ENCODE measurements at regions not wholly inside any gene's neighbourhood (a gene's known extent, or its start where the extent isn't known, plus 50 kb on each side); places are given as distances from the start of the nearest gene placed in this dataset.

- TF ChIP-seq, protein P1, sequence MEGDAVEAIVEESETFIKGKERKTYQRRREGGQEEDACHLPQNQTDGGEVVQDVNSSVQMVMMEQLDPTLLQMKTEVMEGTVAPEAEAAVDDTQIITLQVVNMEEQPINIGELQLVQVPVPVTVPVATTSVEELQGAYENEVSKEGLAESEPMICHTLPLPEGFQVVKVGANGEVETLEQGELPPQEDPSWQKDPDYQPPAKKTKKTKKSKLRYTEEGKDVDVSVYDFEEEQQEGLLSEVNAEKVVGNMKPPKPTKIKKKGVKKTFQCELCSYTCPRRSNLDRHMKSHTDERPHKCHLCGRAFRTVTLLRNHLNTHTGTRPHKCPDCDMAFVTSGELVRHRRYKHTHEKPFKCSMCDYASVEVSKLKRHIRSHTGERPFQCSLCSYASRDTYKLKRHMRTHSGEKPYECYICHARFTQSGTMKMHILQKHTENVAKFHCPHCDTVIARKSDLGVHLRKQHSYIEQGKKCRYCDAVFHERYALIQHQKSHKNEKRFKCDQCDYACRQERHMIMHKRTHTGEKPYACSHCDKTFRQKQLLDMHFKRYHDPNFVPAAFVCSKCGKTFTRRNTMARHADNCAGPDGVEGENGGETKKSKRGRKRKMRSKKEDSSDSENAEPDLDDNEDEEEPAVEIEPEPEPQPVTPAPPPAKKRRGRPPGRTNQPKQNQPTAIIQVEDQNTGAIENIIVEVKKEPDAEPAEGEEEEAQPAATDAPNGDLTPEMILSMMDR (IDR thresholded peaks at IDR 0.05; ENCODE audit: insufficient read depth, low read length, poor library complexity, severe bottlenecking), result no peak
- no peak overlapping the region for H3K4me3 ChIP-seq (ENCODE audit: low read depth, low read length)
- no peaks in the 10 kb centered on the region for H3K27me3 ChIP-seq (ENCODE audit: control insufficient read depth, insufficient read depth, low read length)
- DNase-seq (ENCODE audit: low read depth), result no peak
- H3K36me3 ChIP-seq (ENCODE audit: control insufficient read depth, insufficient read depth, low read length), result no peaks in the 10 kb centered on the region
These were observed 269.4 kb downstream of the TDRD15 start for GRCh38 chr2:21393173-21393572.

DNA sequence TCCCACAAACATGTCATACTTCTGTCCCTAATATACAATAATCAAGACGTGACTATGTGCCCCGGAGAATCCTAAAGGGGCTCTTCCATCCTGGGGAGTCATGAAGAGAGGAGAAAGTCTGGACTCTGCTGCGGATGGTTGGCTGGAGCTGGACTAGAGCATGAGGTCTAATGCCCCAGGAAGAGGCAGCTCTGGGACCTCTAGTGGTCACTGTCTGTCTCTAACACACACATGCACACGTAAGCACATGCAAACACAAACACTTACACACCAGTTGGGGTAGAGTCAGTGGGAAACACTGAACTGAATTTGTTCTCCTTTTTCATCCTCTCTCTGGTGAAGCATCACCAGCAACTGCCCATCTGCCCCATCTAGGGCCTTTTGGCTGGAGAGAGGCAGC, 271.6 kb downstream of the TDRD15 start:
- Histone ChIP-seq H3K4me3 (ENCODE audit: low read depth, low read length) (no peak overlapping the region), H3K36me3 (ENCODE audit: control insufficient read depth, insufficient read depth, low read length) (no peaks in the 10 kb centered on the region), H3K27me3 (ENCODE audit: control insufficient read depth, insufficient read depth, low read length) (no peaks in the 10 kb centered on the region)
- TF ChIP-seq, protein P1 (IDR thresholded peaks at IDR 0.05; ENCODE audit: insufficient read depth, low read length, poor library complexity, severe bottlenecking), result no peak
- no peak for DNase-seq (ENCODE audit: low read depth)

- TF ChIP-seq, protein P1 (IDR thresholded peaks at IDR 0.05; ENCODE audit: insufficient read depth, low read length, poor library complexity, severe bottlenecking), result no peak
- Histone ChIP-seq H3K36me3 (ENCODE audit: control insufficient read depth, insufficient read depth, low read length) (no peaks in the 10 kb centered on the region), H3K27me3 (ENCODE audit: control insufficient read depth, insufficient read depth, low read length) (no peaks in the 10 kb centered on the region), H3K4me3 (ENCODE audit: low read depth, low read length) (no peak overlapping the region)
- DNase-seq (ENCODE audit: low read depth), result no peak
These were observed 272.5 kb downstream of the TDRD15 start for GRCh38 chr2:21396252-21396651.

- no peaks in the 10 kb centered on the region for H3K27me3 ChIP-seq (ENCODE audit: control insufficient read depth, insufficient read depth, low read length)
- DNase-seq (ENCODE audit: low read depth), result no peak
- TF ChIP-seq, protein P1 (IDR thresholded peaks at IDR 0.05; ENCODE audit: insufficient read depth, low read length, poor library complexity, severe bottlenecking), result no peak
- H3K4me3 ChIP-seq (ENCODE audit: low read depth, low read length), result no peak overlapping the region
- H3K36me3 ChIP-seq (ENCODE audit: control insufficient read depth, insufficient read depth, low read length), result no peaks in the 10 kb centered on the region
These were observed 277.4 kb downstream of the TDRD15 start for GRCh38 chr2:21401022-21401698.

DNA sequence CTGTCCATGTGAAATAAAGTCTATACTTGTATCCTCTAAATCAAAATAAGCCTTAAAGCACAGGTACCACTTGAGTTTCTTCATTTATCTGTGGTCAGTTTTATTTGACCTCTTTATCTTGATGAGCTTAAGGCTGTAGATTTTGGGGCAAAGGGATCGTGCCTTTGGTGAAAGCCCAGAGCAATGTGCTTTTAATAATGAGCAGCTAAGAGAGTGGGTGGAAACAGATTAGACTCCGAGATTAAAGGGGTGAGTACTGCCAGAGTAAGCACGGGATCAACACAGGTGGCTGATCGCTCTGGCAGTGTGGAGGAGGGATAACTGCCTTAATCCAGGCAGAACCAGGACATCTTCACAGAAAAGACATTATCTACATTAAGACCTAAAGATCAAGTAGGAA, 280.4 kb downstream of the TDRD15 start:
- TF ChIP-seq, protein P1 (IDR thresholded peaks at IDR 0.05; ENCODE audit: insufficient read depth, low read length, poor library complexity, severe bottlenecking), result no peak
- Histone ChIP-seq H3K36me3 (ENCODE audit: control insufficient read depth, insufficient read depth, low read length) (no peaks in the 10 kb centered on the region), H3K4me3 (ENCODE audit: low read depth, low read length) (no peak overlapping the region), H3K27me3 (ENCODE audit: control insufficient read depth, insufficient read depth, low read length) (no peaks in the 10 kb centered on the region)
- DNase-seq (ENCODE audit: low read depth), result no peak

All from kidney epithelial cell (primary cell).